ENCODE measurements at regions not wholly inside any gene's neighbourhood (a gene's known extent, or its start where the extent isn't known, plus 50 kb on each side); places are given as distances from the start of the nearest gene placed in this dataset.
A peak's percentile ranks its signal among the peaks of the same experiment; 100 is the strongest.
"Not testable (repeated sequence)": the region's sequence is repeated elsewhere in the genome, so short reads cannot be mapped to it uniquely, and the experiment has no call there.

DNA sequence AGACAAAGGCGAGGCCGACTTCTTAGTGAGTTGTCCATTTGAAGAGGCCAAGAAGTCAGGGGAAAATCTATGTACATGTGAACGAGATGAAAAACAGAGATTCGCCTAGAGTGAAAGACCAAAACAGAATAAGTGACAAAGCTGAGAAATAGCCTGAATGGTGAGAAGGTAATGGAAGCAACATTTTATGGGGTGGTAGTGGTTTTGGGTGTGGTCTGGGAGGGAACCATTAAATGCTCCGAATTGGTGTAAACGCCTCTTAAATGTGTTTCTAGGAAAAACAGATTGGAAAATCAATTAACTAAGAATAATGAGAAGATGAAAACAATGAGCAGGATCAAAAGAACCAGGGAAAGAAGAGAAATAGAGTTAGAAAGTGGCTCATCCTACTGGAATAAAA is 83.8 kb upstream of the MANSC4 start:
- no peak for DNase-seq (ENCODE audit: low read depth)

DNA sequence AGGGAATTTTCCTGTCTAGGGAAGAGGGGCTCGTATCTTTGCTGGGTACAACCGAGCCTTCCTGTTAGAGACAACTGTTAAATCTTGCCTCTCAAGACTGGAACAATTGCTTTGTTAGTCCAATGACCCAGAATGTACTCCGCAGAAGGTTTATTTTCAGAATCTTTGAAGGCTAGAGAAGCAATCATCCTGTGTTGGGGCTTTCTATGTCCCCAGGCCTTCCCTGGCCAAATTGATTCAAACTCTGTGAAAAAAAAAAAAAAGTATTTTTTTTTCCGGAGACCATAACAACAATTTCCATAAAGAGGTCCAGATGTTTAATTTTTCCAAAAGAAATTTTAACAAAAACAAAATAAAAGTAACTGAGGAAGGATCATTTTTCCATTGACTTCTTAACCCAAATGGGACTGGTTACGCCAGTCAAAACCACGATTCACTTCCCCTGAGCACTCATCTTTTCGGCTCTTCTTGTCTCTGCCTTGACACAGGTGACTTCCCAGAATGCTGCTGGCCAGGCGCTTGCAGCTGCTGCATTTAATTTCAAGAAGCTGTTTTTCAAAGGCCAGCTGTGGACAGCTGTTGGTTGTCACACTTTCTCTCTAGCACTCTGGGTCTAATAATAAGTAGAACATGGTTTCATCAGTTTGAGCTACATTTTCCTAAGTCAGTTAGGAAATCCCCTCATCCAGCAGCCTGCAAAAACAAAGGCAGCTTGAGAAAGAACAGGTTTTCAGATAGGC is 81.6 kb upstream of the MANSC4 start:
- no peak for DNase-seq (ENCODE audit: low read depth)

DNA sequence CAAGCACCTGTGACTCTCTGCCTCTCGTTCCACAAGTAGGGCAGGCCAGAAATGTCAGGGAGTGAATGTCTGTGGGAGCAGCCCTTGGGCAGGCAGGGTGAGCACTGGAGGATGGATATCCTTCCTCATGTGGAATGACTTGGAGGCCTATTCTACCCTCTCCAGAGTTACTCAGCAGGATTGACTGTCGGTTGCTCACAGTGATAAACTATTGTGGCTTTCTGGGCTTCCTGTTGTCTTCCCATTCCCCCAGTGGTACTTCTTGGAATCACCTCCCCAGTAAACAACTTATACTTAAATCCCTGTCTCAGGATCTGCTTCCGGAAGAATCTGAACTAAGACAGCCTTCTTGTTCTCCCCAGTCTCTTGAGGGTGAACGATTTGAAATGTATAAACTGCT is 79.6 kb upstream of the MANSC4 start:
- DNase-seq (ENCODE audit: low read depth): peak; percentile 74

DNA sequence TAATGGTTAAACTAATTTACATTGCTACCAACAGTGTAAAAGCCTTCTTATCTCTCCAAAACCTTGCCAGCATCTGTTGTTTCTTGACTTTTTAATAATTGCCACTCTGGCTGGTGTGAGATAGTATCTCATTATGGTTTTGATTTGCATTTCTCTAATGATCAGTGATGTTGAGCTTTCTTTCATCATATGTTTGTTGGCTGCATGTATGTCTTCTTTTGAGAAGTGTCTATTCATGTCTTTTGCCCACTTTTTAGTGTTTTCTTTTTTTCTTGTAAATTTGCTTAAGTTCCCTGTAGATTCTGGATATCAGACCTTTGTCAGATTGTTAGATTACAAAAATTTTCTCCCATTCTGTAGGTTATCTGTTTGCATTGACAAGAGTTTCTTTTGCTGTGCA is 77.0 kb upstream of the MANSC4 start:
- DNase-seq (ENCODE audit: low read depth): not testable (repeated sequence)

GRCh38 chr12:27852742-27853141 is 72.7 kb upstream of the MANSC4 start:
- no peak for DNase-seq (ENCODE audit: low read depth)

All from ELR (cell line).